GM21786 (cell line): ENCODE measurements at regions not wholly inside any gene's neighbourhood (a gene's known extent, or its start where the extent isn't known, plus 50 kb on each side); places are given as distances from the start of the nearest gene placed in this dataset.

Source experiments
- ATAC-seq: cut with Tn5 transposase; IDR thresholded peaks from one replicate; pipeline ENCODE4 v1.9.1; 2021; ENCODE audit not compliant: unreplicated experiment

DNA sequence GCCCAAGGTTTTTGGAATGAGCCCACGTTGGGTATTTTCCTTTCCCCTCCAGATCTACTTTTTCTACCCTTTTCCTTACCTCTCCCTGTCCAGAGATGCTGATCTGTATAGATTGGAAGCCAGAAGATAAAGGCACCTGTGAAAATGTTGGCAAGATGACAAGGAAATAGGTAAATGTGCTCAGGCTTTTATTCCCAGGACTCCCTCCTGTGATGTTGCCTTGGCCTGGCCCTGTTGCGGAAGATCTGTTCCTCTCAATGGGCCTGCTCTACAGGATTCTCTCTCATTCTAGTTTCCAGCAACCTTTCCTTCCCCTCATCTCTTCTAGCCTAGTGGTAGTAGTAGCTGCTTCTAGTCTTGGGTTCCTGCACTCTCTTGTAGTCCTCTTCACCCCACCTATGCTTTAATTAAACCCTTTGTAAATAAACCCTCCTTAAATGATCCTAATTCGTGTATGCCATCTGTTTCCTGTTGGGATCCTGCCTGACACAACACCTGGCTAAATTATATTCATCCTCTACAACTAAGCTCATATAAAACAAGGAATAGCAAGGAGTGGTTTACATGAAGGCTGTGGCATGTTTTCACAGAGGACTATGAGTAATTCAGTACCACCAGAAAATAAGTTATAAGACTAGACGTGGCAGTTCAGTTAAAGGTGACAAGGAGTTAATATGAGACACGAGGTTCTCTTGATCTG, 95.7 kb upstream of the MAOA start:
- ATAC-seq = no peak

DNA sequence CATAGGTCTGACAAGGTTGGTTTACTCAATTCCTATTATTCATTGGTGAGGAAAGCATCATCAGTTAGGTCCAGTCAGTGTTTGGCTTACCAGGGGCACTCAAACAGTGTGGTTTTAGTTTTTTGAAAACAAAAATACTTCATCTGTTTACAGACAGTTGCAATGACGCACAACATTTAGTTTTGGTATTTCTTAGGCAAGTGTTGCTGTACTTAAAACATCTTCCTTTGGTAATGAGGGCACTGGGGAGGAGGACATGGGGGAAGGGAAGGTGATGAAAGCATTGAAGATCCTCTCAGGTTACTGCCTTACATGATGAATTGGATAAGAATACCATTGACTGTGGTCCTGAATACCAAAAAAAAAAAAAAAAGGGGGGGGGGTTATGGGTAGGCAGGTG, 93.7 kb upstream of the MAOA start:
- ATAC-seq = no peak

DNA sequence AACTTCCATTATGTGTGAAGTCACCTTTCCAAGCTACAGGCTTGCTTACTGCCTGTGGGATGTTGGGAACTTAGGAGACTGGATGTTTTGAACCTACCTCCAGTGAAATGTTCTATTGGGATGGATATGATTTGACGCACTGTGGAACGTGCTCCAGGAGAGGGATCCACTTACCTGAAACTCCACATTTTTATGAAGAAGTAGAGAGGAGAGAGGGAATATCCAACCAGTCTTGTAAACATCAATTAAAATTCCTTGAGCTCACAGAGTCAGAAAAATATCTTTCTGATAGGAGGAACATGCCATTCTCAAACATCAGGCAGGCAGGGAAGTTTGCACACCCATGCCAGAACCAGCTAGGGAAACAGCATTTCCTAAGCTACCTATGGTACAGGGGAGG, 91.1 kb upstream of the MAOA start:
- ATAC-seq = no peak

DNA sequence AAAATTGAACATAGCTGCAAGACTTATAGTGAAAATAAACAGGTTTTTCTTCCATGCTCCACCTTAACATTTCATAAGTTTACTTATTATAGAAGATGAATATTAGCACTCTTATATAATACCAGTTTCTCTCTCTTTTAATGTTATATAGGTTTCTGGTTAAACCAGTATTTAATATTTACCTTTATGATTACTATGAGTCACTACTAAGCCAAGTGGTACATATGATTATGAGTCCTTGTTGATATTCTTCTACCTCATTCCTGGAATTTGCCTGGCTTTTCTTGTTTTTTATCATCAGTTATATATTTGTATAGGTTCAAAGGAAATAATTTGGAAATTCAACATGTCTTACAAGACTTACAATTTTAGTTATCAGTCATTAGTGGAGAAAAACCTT, 89.9 kb upstream of the MAOA start:
- no peak for ATAC-seq

DNA sequence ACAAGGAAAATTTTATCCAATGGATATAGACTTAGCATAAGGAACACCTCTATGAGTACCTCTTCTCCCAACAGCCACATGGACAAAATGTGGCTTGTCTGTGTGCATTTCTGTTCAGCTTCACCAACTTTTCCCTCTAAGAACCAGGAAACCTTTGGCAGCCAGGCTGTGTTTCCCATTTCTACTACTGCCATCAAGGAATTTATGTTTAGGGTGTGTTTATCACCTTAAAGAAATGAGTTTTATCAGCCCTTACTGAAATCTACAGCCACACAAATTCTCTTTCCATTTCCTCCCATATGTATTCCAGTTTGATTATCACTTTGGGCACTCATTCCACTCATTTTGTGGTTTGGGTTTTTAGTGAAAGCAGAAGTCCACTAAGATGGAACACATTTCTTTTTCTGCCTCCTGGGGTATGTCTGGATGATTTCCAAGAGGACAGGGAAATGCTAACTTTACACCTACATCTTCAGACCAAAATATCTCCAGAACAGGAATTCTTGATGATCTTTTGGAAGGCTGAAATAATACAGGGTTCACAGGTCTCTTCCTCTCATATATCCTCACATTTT, 82.6 kb upstream of the MAOA start:
- no peak for ATAC-seq

DNA sequence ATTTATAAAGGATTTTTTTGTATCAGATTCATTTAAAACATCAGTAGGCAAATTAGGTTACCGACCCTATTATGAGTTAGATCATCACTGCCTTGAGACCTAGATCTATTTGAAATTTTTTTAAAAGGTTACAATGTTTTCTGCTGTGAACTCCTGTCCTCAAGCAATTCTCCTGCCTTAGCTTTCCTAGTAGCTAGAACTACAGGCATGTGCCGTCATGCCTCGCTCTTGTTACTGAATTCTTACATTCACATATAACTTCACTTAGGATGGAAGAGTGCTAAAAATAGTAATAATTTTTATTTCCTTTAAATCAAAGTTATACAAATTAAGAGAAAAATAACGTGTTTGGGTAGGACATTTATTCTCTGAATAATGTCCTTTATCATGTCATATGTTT, 75.5 kb upstream of the MAOA start:
- ATAC-seq = no peak

DNA sequence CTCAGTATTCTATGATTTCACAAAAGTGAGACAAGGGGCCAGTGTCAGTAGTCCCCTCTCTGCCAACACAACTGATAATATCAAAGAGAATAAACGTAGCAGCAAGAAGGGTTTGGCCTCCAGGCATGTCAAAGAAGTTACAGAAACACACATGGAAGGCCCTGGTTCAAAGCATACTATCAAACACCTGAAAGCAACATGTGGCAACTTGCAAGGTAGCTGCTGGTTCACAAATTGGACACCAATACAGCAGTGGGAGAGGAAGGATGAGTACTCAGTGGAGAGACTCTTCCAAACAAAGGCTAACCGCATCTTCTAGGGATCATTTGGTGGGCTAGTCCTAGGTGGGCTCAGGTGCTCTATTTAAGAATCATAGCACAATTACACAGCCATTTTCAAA, 74.9 kb upstream of the MAOA start:
- no peak for ATAC-seq

DNA sequence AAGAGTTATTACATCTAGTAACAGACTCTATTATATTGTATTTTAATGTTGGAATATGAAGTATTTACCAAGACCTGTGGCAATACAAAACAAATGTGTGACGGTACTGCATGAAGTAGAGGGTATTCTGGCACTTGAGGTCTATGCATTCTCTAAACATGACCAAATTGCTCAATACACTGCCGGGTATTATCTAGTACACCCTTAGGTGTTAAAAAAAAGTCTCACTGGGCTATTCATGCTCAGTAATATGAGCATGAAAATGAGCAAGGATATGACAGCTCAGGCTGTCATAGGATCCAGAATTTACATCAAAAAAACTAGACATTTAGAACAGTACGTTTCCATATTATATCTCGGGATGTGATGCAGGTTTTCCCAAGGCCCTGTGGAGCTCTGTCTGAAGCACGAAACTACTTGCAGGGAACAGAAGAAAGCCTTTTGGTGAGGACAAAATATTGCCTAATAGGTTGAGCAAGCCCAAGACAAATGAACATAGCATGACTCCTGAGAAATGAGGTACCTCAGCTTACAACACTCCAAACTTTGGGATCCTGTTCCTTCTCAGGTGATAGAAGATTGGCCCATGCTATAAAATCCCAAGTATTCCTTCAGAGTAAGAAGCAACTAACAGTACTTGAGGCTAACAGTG, 74.1 kb upstream of the MAOA start:
- no peak for ATAC-seq

DNA sequence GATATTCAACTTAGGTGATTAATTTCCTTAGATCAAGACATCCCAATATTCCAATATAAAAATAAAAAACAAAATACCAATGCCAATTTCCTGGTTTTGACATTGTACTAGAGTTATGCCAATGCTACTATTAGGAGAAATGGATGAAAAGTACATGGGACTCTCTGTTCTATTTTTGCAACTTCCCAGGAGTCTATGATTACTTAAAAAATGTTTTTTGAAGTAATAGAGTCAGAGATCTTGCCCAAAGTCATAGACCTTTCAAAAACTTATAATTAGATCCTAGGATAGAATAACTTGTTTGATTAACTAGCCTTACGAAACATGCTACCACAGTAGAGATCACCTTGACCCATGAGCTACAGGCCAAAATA, 73.6 kb upstream of the MAOA start:
- no peak for ATAC-seq

DNA sequence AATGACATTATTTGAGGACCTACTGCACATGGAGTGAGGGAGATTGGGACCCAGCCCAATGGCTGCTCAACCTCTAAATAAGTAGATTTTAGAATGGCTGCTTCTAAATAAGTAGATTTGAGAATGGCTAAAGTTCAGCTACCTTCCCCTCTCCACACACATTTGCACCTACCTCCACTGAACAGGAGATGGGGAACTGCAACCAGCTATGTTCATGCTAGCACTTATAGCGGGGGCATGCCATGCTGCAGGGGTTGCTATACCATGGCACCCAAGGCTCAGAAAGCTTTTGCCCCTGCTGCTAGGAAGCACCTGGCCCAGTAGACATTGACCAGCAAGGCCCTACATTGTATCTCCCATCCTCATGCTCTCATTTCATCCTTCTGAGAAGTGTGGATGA, 70.2 kb upstream of the MAOA start:
- ATAC-seq = no peak

DNA sequence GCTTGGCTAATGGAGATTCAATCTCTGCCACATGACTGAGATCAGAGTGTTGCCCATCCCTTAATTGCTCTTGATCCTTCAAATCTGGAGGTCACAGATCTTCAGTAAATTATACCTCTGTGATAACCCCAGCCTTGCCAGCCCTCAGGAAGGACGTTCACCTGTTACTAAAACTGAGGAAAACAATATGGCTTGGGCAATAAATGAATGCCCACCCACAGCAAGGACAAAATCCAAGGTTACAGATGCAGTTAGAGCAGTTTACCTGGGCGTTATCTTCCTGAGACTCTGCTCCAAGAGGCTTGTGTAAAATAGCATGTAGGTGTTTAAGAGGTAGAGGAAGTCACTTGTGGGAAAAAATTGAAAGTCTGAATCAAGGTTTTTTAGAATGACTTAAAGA, 69.3 kb upstream of the MAOA start:
- no peak for ATAC-seq

DNA sequence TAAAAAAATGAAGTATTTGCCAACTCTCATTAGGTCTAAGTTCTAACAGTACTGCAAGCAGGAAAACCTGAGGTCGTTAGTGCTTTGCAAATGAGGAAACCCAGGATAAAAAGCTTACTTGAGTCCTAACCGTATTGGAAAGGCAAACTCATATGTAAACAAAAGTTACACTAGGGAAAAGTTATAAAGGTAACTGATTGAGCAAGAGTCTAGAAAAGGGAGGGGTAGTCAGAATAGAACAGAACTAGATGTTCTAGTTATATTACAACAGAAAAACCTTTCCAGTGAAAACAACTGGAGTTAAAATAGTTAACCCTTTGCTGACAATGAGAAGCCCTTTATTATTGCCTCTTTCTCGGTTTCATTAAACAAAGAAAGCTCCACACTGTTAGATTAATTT, 66.4 kb upstream of the MAOA start:
- no peak for ATAC-seq

DNA sequence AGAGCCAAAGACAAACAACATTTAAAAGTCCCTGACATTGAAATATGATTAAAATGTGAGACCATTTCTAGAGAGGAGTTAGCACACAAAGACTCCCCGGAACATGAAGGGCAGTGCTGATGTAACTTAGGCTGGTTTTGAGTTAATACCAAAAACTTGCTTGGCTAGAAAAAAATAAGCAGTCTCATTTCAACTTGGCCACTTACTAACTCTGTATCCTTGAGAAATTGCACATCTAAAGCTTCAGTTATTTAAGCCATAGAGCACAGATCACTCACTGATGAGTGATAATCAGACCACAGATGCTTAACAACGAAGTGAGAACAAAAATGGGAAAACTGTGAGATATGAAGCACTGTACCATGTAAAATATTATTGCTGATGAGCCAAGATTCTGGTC, 65.9 kb upstream of the MAOA start:
- ATAC-seq = no peak

DNA sequence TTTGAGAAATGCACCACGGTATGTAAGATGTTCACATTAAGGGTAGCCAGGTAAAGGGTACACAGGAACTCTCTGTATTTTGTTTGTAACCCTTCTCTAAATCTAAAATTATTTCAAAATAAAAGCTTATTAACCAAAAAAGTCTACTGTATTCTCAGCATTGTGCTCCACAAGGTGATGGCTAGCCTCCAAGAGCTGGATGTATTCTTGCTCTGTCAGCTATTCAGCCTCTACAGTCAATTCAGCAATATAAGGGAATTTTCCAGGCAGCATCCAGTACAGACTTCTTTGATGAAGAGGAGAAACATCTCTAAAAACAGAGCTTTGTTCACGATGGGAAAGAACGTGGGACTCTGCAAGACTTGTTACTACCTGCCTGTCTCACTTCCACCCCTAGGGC, 63.5 kb upstream of the MAOA start:
- ATAC-seq = no peak

DNA sequence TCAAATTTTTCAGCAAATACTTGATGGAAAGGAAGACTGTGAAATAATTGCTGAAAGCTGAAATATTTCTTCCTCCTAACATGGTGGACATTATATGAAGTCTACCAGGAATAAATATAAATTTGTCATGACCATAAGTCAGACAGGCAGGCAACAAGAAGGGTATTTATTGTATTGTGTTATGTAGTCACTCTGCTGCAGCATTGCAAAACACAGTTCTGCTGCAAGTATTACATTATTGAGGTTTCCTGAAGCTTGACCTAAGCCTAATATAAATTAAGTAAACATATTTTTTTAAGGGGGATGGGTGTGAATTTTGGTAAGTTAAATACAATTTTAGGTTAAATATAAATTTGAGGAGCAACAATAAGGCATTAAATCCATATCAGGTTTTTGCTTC, 60.2 kb upstream of the MAOA start:
- ATAC-seq = no peak

DNA sequence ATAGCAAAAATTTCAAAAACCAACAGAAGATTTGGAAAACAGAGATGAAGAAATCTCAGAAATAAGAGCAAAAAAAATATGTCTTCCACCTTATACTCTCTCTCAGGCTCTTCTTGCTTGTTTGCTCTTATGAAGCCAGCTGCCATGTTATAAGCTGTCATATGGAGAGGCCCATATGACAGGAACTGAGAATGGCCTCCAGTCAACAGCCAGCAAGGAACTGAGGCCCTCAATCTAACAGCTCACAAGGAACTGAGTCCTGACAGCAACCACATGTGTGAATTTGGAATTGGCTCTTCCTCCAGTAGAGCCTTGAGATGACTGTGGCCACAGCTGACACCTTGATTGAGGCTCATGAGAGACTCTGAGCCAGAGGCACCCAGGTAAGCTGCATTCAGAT, 51.3 kb upstream of the MAOA start:
- no peak for ATAC-seq

DNA sequence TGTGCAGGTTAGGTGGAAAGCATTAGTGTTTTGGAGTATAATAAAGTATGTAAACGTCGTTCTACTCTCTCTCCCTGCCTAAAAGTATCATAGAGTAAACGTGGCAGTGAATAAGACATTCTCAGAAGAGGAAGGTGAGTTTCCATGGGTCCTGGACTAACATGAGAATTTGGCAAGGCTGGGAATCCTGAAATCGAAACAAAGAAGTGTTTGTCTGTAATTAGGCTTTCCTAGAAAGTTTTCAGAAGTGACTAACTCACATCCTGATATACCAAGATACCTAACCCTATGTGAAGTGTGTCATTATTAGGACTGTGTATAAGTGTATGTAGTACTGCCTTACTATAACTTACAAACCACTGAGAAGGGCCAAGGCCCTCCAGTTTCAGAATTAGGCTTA, 50.7 kb upstream of the MAOA start:
- no peak for ATAC-seq
